ENCODE measurements at regions not wholly inside any gene's neighbourhood (a gene's known extent, or its start where the extent isn't known, plus 50 kb on each side); places are given as distances from the start of the nearest gene placed in this dataset.

DNA sequence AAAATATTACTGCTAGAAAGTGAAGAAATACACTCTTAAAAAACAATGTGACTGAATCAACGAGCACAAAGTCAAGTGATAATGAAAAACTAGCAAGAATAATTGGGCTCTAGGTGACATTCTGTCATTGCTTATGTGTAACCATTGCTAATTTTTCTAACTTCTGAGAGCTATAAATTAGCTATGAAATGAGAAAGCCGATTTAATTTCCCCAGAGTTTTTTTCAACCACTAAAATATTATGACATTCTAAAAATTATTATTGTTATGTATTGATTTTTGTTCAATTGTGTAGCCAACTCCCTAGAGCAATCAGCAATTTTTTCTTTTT lies 458.6 kb upstream of the ATXN8OS start:
- Histone ChIP-seq H3K36me3 (ENCODE audit: control insufficient read depth, insufficient read depth, low read length) (no peaks in the 10 kb centered on the region), H3K4me1 (ENCODE audit: control insufficient read depth, insufficient read depth, low read length, poor library complexity, severe bottlenecking) (no peaks in the 10 kb centered on the region), H3K9me3 (ENCODE audit: control insufficient read depth, low read length) (peaks cover 7% of the 10 kb centered on the region), H3K27ac (ENCODE audit: low read depth, low read length, severe bottlenecking) (no peak overlapping the region), H3K4me3 (ENCODE audit: extremely low read depth, insufficient read depth, low read length, poor library complexity, severe bottlenecking) (no peak overlapping the region)
- no CpG with 5 or more reads among the region's 2 CpGs for WGBS, 2 experiments (ENCODE audit: insufficient coverage in 2 of 2)

DNA sequence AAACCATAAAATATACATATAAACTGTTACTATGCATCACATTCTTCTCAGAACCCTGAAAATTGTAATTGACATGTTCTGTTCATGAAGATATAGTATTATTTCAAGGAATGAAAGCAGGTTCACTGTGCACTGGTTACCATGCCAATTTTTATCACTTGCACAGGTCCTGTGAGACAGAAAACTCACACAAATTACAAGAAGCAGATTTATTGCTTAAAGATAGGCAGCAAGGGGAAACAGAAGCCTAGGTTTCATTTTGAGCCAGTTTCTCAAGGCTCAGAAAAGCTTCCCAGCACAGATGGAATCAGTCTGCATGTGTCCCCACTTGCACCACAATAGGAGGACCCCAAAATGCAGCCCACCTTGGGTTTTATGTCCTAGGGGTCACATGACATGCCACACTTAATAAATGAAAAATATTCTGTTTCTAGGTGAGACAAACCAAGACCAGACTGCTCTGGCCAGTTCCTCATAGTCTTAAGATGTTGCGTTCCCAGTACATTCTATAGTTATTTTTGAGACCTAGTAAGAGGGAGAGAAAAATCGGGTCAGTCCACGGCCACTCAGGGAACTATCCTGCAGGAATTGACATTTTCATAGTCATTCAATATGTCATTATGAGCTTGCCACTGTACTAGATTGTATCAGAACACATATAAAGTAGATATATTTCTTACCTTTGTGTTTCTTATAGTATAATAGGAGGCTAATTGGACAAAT lies 459.1 kb upstream of the ATXN8OS start:
- Histone ChIP-seq H3K4me3 (ENCODE audit: extremely low read depth, insufficient read depth, low read length, poor library complexity, severe bottlenecking) (no peak overlapping the region), H3K9me3 (ENCODE audit: control insufficient read depth, low read length) (peaks cover 7% of the 10 kb centered on the region), H3K4me1 (ENCODE audit: control insufficient read depth, insufficient read depth, low read length, poor library complexity, severe bottlenecking) (no peaks in the 10 kb centered on the region), H3K36me3 (ENCODE audit: control insufficient read depth, insufficient read depth, low read length) (no peaks in the 10 kb centered on the region), H3K27ac (ENCODE audit: low read depth, low read length, severe bottlenecking) (no peak overlapping the region)
- WGBS, 2 experiments (ENCODE audit: insufficient coverage in 2 of 2), result 100% methylated on average over 1 of the region's 3 CpGs; no CpG with 5 or more reads in 1 of the 2 experiments

DNA sequence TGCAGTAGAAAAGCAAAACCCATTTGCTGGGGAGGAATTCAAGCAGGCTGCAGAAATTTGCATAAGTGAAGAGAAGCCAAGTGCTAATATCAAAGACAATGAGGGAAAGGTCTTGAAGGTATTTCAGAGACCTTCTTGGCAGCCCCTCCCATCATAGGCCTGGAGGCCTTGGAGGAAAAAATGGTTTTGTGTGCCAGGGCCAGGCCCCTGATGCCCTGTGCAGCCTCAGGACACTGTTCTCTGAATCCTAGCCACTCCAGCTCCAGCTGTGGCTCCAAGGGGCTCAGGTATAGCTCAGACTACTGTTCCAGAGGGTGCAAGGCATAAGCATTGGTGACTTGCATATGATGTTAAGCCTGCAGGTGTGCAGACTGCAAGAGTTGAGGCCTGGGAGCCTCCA lies 463.2 kb upstream of the ATXN8OS start:
- Histone ChIP-seq H3K4me3 (ENCODE audit: extremely low read depth, insufficient read depth, low read length, poor library complexity, severe bottlenecking) (no peak overlapping the region), H3K27ac (ENCODE audit: low read depth, low read length, severe bottlenecking) (no peak overlapping the region), H3K4me1 (ENCODE audit: control insufficient read depth, insufficient read depth, low read length, poor library complexity, severe bottlenecking) (no peaks in the 10 kb centered on the region), H3K9me3 (ENCODE audit: control insufficient read depth, low read length) (peaks cover 7% of the 10 kb centered on the region), H3K36me3 (ENCODE audit: control insufficient read depth, insufficient read depth, low read length) (no peaks in the 10 kb centered on the region)

GRCh38 chr13:69641773-69642172 lies 465.9 kb upstream of the ATXN8OS start:
- no peaks in the 10 kb centered on the region for H3K36me3 ChIP-seq (ENCODE audit: control insufficient read depth, insufficient read depth, low read length)
- no peaks in the 10 kb centered on the region for H3K4me1 ChIP-seq (ENCODE audit: control insufficient read depth, insufficient read depth, low read length, poor library complexity, severe bottlenecking)
- H3K4me3 ChIP-seq (ENCODE audit: extremely low read depth, insufficient read depth, low read length, poor library complexity, severe bottlenecking), result no peak overlapping the region
- H3K27ac ChIP-seq (ENCODE audit: low read depth, low read length, severe bottlenecking), result no peak overlapping the region
- H3K9me3 ChIP-seq (ENCODE audit: control insufficient read depth, low read length), result peaks cover 7% of the 10 kb centered on the region

DNA sequence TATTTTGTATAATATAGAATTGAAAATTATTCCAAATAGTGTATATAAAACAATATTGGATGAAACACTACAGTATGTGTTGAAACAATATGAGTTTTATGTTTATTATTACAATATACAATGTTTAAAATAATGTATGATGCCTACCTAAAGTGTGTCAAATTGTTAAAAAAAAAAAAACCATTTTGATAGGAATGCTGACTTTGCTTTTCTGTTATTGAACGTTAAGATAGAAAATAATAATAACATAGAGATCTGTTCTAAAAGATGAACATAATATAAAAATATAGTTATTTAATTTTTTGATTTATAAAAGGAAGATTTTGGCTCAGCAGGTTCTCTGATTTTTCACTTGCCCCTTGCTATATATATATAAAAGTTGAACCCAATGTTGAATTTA lies 474.6 kb upstream of the ATXN8OS start:
- H3K4me1 ChIP-seq (ENCODE audit: control insufficient read depth, insufficient read depth, low read length, poor library complexity, severe bottlenecking), result no peaks in the 10 kb centered on the region
- no peak overlapping the region for H3K4me3 ChIP-seq (ENCODE audit: extremely low read depth, insufficient read depth, low read length, poor library complexity, severe bottlenecking)
- H3K36me3 ChIP-seq (ENCODE audit: control insufficient read depth, insufficient read depth, low read length), result no peaks in the 10 kb centered on the region
- WGBS, 2 experiments (ENCODE audit: insufficient coverage in 2 of 2), result no CpG with 5 or more reads among the region's 1 CpG
- no peak overlapping the region for H3K27ac ChIP-seq (ENCODE audit: low read depth, low read length, severe bottlenecking)
- no peaks in the 10 kb centered on the region for H3K9me3 ChIP-seq (ENCODE audit: control insufficient read depth, low read length)

DNA sequence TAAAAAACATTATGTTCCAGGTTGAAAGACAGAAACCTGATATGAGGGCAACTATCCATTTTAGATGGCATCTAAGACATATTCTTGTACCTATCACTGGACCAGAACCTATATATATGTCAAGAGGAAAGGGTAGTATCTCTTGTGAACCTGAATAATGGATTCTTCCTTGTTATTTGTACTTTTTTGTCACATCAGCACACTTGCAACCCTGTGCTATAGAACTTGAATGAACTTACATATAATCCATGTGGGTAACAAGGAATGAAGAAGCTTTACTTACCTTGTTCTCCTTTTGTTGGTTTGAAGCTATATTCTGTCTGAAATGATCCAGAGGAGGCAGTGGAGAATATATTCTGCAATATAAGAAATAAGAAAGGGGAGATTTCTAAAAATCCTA lies 483.7 kb upstream of the ATXN8OS start:
- no peaks in the 10 kb centered on the region for H3K36me3 ChIP-seq (ENCODE audit: control insufficient read depth, insufficient read depth, low read length)
- no peaks in the 10 kb centered on the region for H3K4me1 ChIP-seq (ENCODE audit: control insufficient read depth, insufficient read depth, low read length, poor library complexity, severe bottlenecking)
- no peaks in the 10 kb centered on the region for H3K9me3 ChIP-seq (ENCODE audit: control insufficient read depth, low read length)
- H3K4me3 ChIP-seq (ENCODE audit: extremely low read depth, insufficient read depth, low read length, poor library complexity, severe bottlenecking), result no peak overlapping the region
- H3K27ac ChIP-seq (ENCODE audit: low read depth, low read length, severe bottlenecking), result no peak overlapping the region

GRCh38 chr13:69619651-69620050 lies 488.0 kb upstream of the ATXN8OS start:
- Histone ChIP-seq H3K4me3 (ENCODE audit: extremely low read depth, insufficient read depth, low read length, poor library complexity, severe bottlenecking) (no peak overlapping the region), H3K9me3 (ENCODE audit: control insufficient read depth, low read length) (no peaks in the 10 kb centered on the region), H3K36me3 (ENCODE audit: control insufficient read depth, insufficient read depth, low read length) (no peaks in the 10 kb centered on the region), H3K4me1 (ENCODE audit: control insufficient read depth, insufficient read depth, low read length, poor library complexity, severe bottlenecking) (no peaks in the 10 kb centered on the region), H3K27ac (ENCODE audit: low read depth, low read length, severe bottlenecking) (no peak overlapping the region)
- WGBS, 2 experiments (ENCODE audit: insufficient coverage in 2 of 2), result 17 to 67% methylated on average over 1 to 2 of the region's 2 CpGs

- 90% methylated on average over 1 of the region's 1 CpG; no CpG with 5 or more reads in 1 of the 2 experiments for WGBS, 2 experiments (ENCODE audit: insufficient coverage in 2 of 2)
- Histone ChIP-seq H3K9me3 (ENCODE audit: control insufficient read depth, low read length) (no peaks in the 10 kb centered on the region), H3K4me1 (ENCODE audit: control insufficient read depth, insufficient read depth, low read length, poor library complexity, severe bottlenecking) (no peaks in the 10 kb centered on the region), H3K4me3 (ENCODE audit: extremely low read depth, insufficient read depth, low read length, poor library complexity, severe bottlenecking) (no peak overlapping the region), H3K36me3 (ENCODE audit: control insufficient read depth, insufficient read depth, low read length) (no peaks in the 10 kb centered on the region), H3K27ac (ENCODE audit: low read depth, low read length, severe bottlenecking) (no peak overlapping the region)
These were observed 488.8 kb upstream of the ATXN8OS start for GRCh38 chr13:69618838-69619237.

- WGBS, 2 experiments (ENCODE audit: insufficient coverage in 2 of 2), result 94 to 100% methylated on average over 2 of the region's 4 CpGs
- Histone ChIP-seq H3K36me3 (ENCODE audit: control insufficient read depth, insufficient read depth, low read length) (no peaks in the 10 kb centered on the region), H3K9me3 (ENCODE audit: control insufficient read depth, low read length) (no peaks in the 10 kb centered on the region), H3K27ac (ENCODE audit: low read depth, low read length, severe bottlenecking) (no peak overlapping the region), H3K4me1 (ENCODE audit: control insufficient read depth, insufficient read depth, low read length, poor library complexity, severe bottlenecking) (no peaks in the 10 kb centered on the region), H3K4me3 (ENCODE audit: extremely low read depth, insufficient read depth, low read length, poor library complexity, severe bottlenecking) (no peak overlapping the region)
These were observed 489.2 kb upstream of the ATXN8OS start for GRCh38 chr13:69618393-69618792.

DNA sequence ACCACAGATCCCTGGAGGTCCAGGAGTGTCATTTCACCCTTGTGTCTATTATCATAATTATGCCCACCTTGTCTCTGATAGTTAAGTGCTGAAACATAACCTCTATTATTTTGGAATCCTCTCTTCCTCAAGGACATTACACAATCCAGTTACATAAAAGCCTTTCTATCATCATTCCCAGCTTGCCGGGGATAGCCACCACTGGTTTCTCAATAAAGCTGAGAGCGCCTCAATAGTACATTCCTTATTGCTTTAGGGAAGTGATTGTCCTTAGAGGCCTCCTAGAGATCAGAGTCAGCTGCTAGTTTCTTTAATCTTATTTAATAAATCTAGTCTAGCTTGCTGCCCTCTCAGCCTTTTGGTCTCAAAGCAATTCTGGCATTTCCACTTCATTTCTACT lies 490.0 kb upstream of the ATXN8OS start:
- 67% methylated on average over 1 of the region's 2 CpGs; no CpG with 5 or more reads in 1 of the 2 experiments for WGBS, 2 experiments (ENCODE audit: insufficient coverage in 2 of 2)

DNA sequence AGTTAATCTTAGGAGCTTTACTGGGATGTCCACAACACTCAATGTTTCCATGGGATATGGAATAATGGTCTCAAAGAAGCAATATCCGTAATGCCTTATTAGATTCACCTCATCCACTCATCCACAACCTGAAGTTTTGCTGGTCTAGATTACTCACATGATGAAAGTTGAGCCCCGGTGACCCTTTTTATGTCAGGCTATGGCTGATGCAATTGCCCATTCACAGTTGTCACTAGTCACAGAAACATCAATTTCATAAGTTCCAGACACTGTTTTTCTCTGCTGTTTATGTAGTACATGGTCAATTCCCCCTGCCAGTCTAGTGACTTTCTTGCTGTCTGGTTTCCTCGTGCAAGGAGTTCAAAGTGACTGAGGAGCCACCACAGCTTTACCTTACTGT lies 491.2 kb upstream of the ATXN8OS start:
- H3K36me3 ChIP-seq (ENCODE audit: control insufficient read depth, insufficient read depth, low read length), result no peaks in the 10 kb centered on the region
- H3K4me3 ChIP-seq (ENCODE audit: extremely low read depth, insufficient read depth, low read length, poor library complexity, severe bottlenecking), result no peak overlapping the region
- no peaks in the 10 kb centered on the region for H3K4me1 ChIP-seq (ENCODE audit: control insufficient read depth, insufficient read depth, low read length, poor library complexity, severe bottlenecking)
- 81 to 91% methylated on average over 2 to 3 of the region's 3 CpGs for WGBS, 2 experiments (ENCODE audit: insufficient coverage in 2 of 2)
- H3K9me3 ChIP-seq (ENCODE audit: control insufficient read depth, low read length), result no peaks in the 10 kb centered on the region
- H3K27ac ChIP-seq (ENCODE audit: low read depth, low read length, severe bottlenecking), result no peak overlapping the region

More for the DNA sequence above, 490.0 kb upstream of the ATXN8OS start:
- Histone ChIP-seq H3K4me1 (ENCODE audit: control insufficient read depth, insufficient read depth, low read length, poor library complexity, severe bottlenecking) (no peaks in the 10 kb centered on the region), H3K9me3 (ENCODE audit: control insufficient read depth, low read length) (no peaks in the 10 kb centered on the region), H3K36me3 (ENCODE audit: control insufficient read depth, insufficient read depth, low read length) (no peaks in the 10 kb centered on the region), H3K27ac (ENCODE audit: low read depth, low read length, severe bottlenecking) (no peak overlapping the region), H3K4me3 (ENCODE audit: extremely low read depth, insufficient read depth, low read length, poor library complexity, severe bottlenecking) (no peak overlapping the region)

Measured in mesodermal cell (in vitro differentiated cells).